Lower leg skin (tissue), 3 donors: ENCODE measurements at regions not wholly inside any gene's neighbourhood (a gene's known extent, or its start where the extent isn't known, plus 50 kb on each side); places are given as distances from the start of the nearest gene placed in this dataset.

Experiments used
- CTCF ChIP-seq, 3 donors: fragments of 450-650 bp; IDR thresholded peaks; one replicate each; pipeline ENCODE4 v1.5.1; 2016; ENCODE audit warnings: antibody characterized with exemption in 3 of 3, mild to moderate bottlenecking in 3 of 3, moderate library complexity in 2 of 3
- POLR2A ChIP-seq, 2 donors: fragments of 450-650 bp; IDR thresholded peaks; one replicate each; pipeline ENCODE4 v1.6.1; 2016 to 2017; ENCODE audit warnings: antibody characterized with exemption in 2 of 2, mild to moderate bottlenecking in 1 of 2, moderate library complexity in 1 of 2

GRCh38 chrX:826448-826847, 195.9 kb downstream of the SHOX start:
- TF ChIP-seq POLR2A (IDR thresholded peaks at IDR 0.05), result no peak
- no peak for TF ChIP-seq CTCF (IDR thresholded peaks at IDR 0.05)
